ENCODE measurements at regions not wholly inside any gene's neighbourhood (a gene's known extent, or its start where the extent isn't known, plus 50 kb on each side); places are given as distances from the start of the nearest gene placed in this dataset.

- Histone ChIP-seq H2BK12ac (ENCODE audit: low read length in 2 of 2) (peak overlapping the region; percentile 6 to 84), H2BK15ac (ENCODE audit: low read depth, poor library complexity, severe bottlenecking) (no peak overlapping the region)
- WGBS: 61% methylated on average over 2 of the region's 3 CpGs
These were observed 498.2 kb downstream of the PYDC2 start for GRCh38 chr3:191958980-191959671.

DNA sequence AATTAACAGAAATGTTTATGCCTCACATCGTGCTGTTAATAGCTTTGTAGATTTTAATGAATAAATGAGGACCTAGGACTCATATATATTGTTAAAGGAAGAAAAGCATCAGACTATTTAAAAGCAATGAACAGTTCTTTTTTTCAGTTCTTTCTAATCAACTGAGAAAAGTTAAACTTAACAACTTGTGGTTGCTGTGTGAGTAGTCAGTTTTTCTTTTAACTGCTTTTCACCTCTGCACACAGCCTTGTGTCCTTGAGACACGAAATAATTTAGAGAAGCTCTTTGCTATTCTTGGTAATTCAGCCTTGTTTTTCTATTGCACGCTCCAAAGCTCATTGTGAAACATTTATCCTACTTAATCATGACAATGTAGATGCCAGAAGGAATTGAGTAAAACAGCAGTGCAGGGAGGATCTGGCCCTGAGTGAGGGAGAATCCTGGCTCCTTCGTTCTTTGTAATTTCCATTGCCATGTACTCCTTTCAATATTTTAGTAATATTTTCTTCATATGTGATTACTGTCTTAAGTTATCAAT lies 499.0 kb downstream of the PYDC2 start:
- no peak overlapping the region for H3K18ac ChIP-seq (ENCODE audit: low read depth in 1 of 2, low read length in 2 of 2)
- 80% methylated on average over 1 of the region's 4 CpGs for WGBS

More at GRCh38 chr3:191958980-191959671, 498.2 kb downstream of the PYDC2 start:
- Histone ChIP-seq H3K27ac (ENCODE audit: low read length, poor library complexity, severe bottlenecking) (peak overlapping the region; percentile 60), H3K36me3 (ENCODE audit: control insufficient read depth in 1 of 2, insufficient read depth in 2 of 2, low read depth in 1 of 2, low read length in 2 of 2) (no peaks in the 10 kb centered on the region), H2AFZ (ENCODE audit: low read depth, low read length) (peak overlapping the region; percentile 53), H2BK120ac (ENCODE audit: low read depth, low read length) (no peak overlapping the region), H4K91ac (ENCODE audit: low read length) (no peak overlapping the region), H3K9ac (ENCODE audit: low read length) (no peak overlapping the region), H2BK5ac (ENCODE audit: low read depth, low read length, poor library complexity, severe bottlenecking) (no peak overlapping the region), H3K4ac (ENCODE audit: low read depth in 1 of 2, low read length in 2 of 2) (peak overlapping the region in 1 of 2 experiments; percentile 7), H3K9me3 (ENCODE audit: control insufficient read depth, low read length) (no peaks in the 10 kb centered on the region), H3K18ac (ENCODE audit: low read depth in 1 of 2, low read length in 2 of 2) (peak overlapping the region; percentile 16 to 24), H3K23ac (ENCODE audit: low read length in 2 of 2) (no peak overlapping the region), H3K14ac (ENCODE audit: low read length in 2 of 2) (no peak overlapping the region), H3K27me3 (ENCODE audit: control insufficient read depth in 1 of 2, insufficient read depth in 1 of 2, low read length in 2 of 2) (no peaks in the 10 kb centered on the region), H3K79me1 (replicated peaks; ENCODE audit: low read length, poor library complexity, severe bottlenecking) (no peaks in the 10 kb centered on the region), H3K4me2 (ENCODE audit: low read length, poor library complexity, severe bottlenecking) (no peak overlapping the region), H3K4me3 (ENCODE audit: insufficient read depth in 1 of 2, low read depth in 1 of 2, low read length in 2 of 2) (no peak overlapping the region), H4K8ac (ENCODE audit: low read length) (no peak overlapping the region), H2AK5ac (ENCODE audit: low read length, severe bottlenecking) (peak overlapping the region; percentile 84), H3K4me1 (ENCODE audit: control insufficient read depth, insufficient read depth, low read depth, low read length) (peaks cover 9% of the 10 kb centered on the region)
- DNase-seq: no peak

GRCh38 chr3:191961022-191961421 lies 500.1 kb downstream of the PYDC2 start:
- Histone ChIP-seq H2BK15ac (ENCODE audit: low read depth, poor library complexity, severe bottlenecking) (no peak overlapping the region), H3K79me1 (replicated peaks; ENCODE audit: low read length, poor library complexity, severe bottlenecking) (no peaks in the 10 kb centered on the region), H3K4me1 (ENCODE audit: control insufficient read depth, insufficient read depth, low read depth, low read length) (peaks cover 9% of the 10 kb centered on the region), H2BK5ac (ENCODE audit: low read depth, low read length, poor library complexity, severe bottlenecking) (no peak overlapping the region), H3K14ac (ENCODE audit: low read length in 2 of 2) (no peak overlapping the region), H2BK12ac (ENCODE audit: low read length in 2 of 2) (no peak overlapping the region), H3K36me3 (ENCODE audit: control insufficient read depth in 1 of 2, insufficient read depth in 2 of 2, low read depth in 1 of 2, low read length in 2 of 2) (no peaks in the 10 kb centered on the region), H3K9ac (ENCODE audit: low read length) (no peak overlapping the region), H3K27me3 (ENCODE audit: control insufficient read depth in 1 of 2, insufficient read depth in 1 of 2, low read length in 2 of 2) (no peaks in the 10 kb centered on the region), H3K4me3 (ENCODE audit: insufficient read depth in 1 of 2, low read depth in 1 of 2, low read length in 2 of 2) (no peak overlapping the region), H3K4me2 (ENCODE audit: low read length, poor library complexity, severe bottlenecking) (no peak overlapping the region), H4K8ac (ENCODE audit: low read length) (no peak overlapping the region), H4K91ac (ENCODE audit: low read length) (no peak overlapping the region), H2AK5ac (ENCODE audit: low read length, severe bottlenecking) (no peak overlapping the region), H2AFZ (ENCODE audit: low read depth, low read length) (no peak overlapping the region), H3K23ac (ENCODE audit: low read length in 2 of 2) (no peak overlapping the region), H3K18ac (ENCODE audit: low read depth in 1 of 2, low read length in 2 of 2) (no peak overlapping the region), H2BK120ac (ENCODE audit: low read depth, low read length) (no peak overlapping the region), H3K4ac (ENCODE audit: low read depth in 1 of 2, low read length in 2 of 2) (no peak overlapping the region), H3K9me3 (ENCODE audit: control insufficient read depth, low read length) (no peaks in the 10 kb centered on the region), H3K27ac (ENCODE audit: low read length, poor library complexity, severe bottlenecking) (peak overlapping the region; percentile 76)
- DNase-seq: peak; percentile 71
- WGBS: 48% methylated on average over 4 of the region's 5 CpGs

More for the DNA sequence above, 499.0 kb downstream of the PYDC2 start:
- H2BK12ac ChIP-seq (ENCODE audit: low read length in 2 of 2): no peak overlapping the region
- no peak overlapping the region for H3K4me3 ChIP-seq (ENCODE audit: insufficient read depth in 1 of 2, low read depth in 1 of 2, low read length in 2 of 2)
- no peak overlapping the region for H3K23ac ChIP-seq (ENCODE audit: low read length in 2 of 2)
- H2AK5ac ChIP-seq (ENCODE audit: low read length, severe bottlenecking): no peak overlapping the region
- H4K8ac ChIP-seq (ENCODE audit: low read length): no peak overlapping the region
- no peak overlapping the region for H2BK5ac ChIP-seq (ENCODE audit: low read depth, low read length, poor library complexity, severe bottlenecking)
- H2BK15ac ChIP-seq (ENCODE audit: low read depth, poor library complexity, severe bottlenecking): no peak overlapping the region
- no peak overlapping the region for H3K14ac ChIP-seq (ENCODE audit: low read length in 2 of 2)
- H3K4me1 ChIP-seq (ENCODE audit: control insufficient read depth, insufficient read depth, low read depth, low read length): peaks cover 9% of the 10 kb centered on the region
- no peak overlapping the region for H3K4me2 ChIP-seq (ENCODE audit: low read length, poor library complexity, severe bottlenecking)
- no peaks in the 10 kb centered on the region for H3K27me3 ChIP-seq (ENCODE audit: control insufficient read depth in 1 of 2, insufficient read depth in 1 of 2, low read length in 2 of 2)
- no peak overlapping the region for H4K91ac ChIP-seq (ENCODE audit: low read length)
- no peak overlapping the region for H2AFZ ChIP-seq (ENCODE audit: low read depth, low read length)
- no peak overlapping the region for H2BK120ac ChIP-seq (ENCODE audit: low read depth, low read length)
- peak; percentile 47 for DNase-seq
- H3K9me3 ChIP-seq (ENCODE audit: control insufficient read depth, low read length): no peaks in the 10 kb centered on the region
- H3K79me1 ChIP-seq (replicated peaks; ENCODE audit: low read length, poor library complexity, severe bottlenecking): no peaks in the 10 kb centered on the region
- no peaks in the 10 kb centered on the region for H3K36me3 ChIP-seq (ENCODE audit: control insufficient read depth in 1 of 2, insufficient read depth in 2 of 2, low read depth in 1 of 2, low read length in 2 of 2)
- no peak overlapping the region for H3K4ac ChIP-seq (ENCODE audit: low read depth in 1 of 2, low read length in 2 of 2)
- no peak overlapping the region for H3K9ac ChIP-seq (ENCODE audit: low read length)
- peak overlapping the region; percentile 60 for H3K27ac ChIP-seq (ENCODE audit: low read length, poor library complexity, severe bottlenecking)

DNA sequence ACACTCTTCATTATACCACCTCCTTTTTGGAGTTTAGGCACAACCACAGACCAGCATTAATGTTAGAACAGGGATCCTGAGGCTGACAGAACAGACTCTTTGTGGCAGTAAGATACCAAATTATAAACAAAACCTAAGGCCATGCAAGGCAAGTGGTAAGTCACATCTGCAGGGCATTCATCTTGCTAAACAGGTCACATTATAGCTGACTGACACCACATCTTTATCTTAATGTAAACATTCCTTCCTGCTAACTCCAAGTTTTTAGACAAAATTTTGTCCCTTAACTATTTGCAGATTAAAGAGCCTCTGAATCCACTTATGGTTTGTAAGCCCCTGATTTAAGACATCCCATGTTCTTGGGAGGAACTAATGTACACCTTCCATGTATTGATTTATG lies 500.6 kb downstream of the PYDC2 start:
- Histone ChIP-seq H2BK120ac (ENCODE audit: low read depth, low read length) (no peak overlapping the region), H3K9me3 (ENCODE audit: control insufficient read depth, low read length) (no peaks in the 10 kb centered on the region), H3K18ac (ENCODE audit: low read depth in 1 of 2, low read length in 2 of 2) (no peak overlapping the region), H2AFZ (ENCODE audit: low read depth, low read length) (no peak overlapping the region), H3K4ac (ENCODE audit: low read depth in 1 of 2, low read length in 2 of 2) (no peak overlapping the region), H3K79me1 (replicated peaks; ENCODE audit: low read length, poor library complexity, severe bottlenecking) (no peaks in the 10 kb centered on the region), H2BK5ac (ENCODE audit: low read depth, low read length, poor library complexity, severe bottlenecking) (no peak overlapping the region), H2BK12ac (ENCODE audit: low read length in 2 of 2) (no peak overlapping the region), H3K23ac (ENCODE audit: low read length in 2 of 2) (no peak overlapping the region), H3K4me1 (ENCODE audit: control insufficient read depth, insufficient read depth, low read depth, low read length) (peaks cover 9% of the 10 kb centered on the region), H3K27me3 (ENCODE audit: control insufficient read depth in 1 of 2, insufficient read depth in 1 of 2, low read length in 2 of 2) (no peaks in the 10 kb centered on the region), H3K36me3 (ENCODE audit: control insufficient read depth in 1 of 2, insufficient read depth in 2 of 2, low read depth in 1 of 2, low read length in 2 of 2) (no peaks in the 10 kb centered on the region), H2AK5ac (ENCODE audit: low read length, severe bottlenecking) (peak overlapping the region; percentile 53), H4K8ac (ENCODE audit: low read length) (no peak overlapping the region), H3K14ac (ENCODE audit: low read length in 2 of 2) (no peak overlapping the region), H3K4me3 (ENCODE audit: insufficient read depth in 1 of 2, low read depth in 1 of 2, low read length in 2 of 2) (no peak overlapping the region), H4K91ac (ENCODE audit: low read length) (no peak overlapping the region), H3K27ac (ENCODE audit: low read length, poor library complexity, severe bottlenecking) (peak overlapping the region; percentile 76), H3K4me2 (ENCODE audit: low read length, poor library complexity, severe bottlenecking) (no peak overlapping the region), H3K9ac (ENCODE audit: low read length) (no peak overlapping the region), H2BK15ac (ENCODE audit: low read depth, poor library complexity, severe bottlenecking) (no peak overlapping the region)
- DNase-seq: peak; percentile 61

All from mesenchymal stem cell (in vitro differentiated cells and primary cell).